HG03442 (cell line): ENCODE measurements at regions not wholly inside any gene's neighbourhood (a gene's known extent, or its start where the extent isn't known, plus 50 kb on each side); places are given as distances from the start of the nearest gene placed in this dataset.
"Not testable (repeated sequence)": the region's sequence is repeated elsewhere in the genome, so short reads cannot be mapped to it uniquely, and the experiment has no call there.

Source experiments
- ATAC-seq: cut with Tn5 transposase; IDR thresholded peaks from one replicate; pipeline ENCODE4 v1.9.1; 2021; ENCODE audit warnings: mild to moderate bottlenecking, moderate library complexity; ENCODE audit not compliant: unreplicated experiment

- no peak for ATAC-seq
Observed at GRCh38 chr20:57983082-57983481, 245.4 kb downstream of the ANKRD60 start.

DNA sequence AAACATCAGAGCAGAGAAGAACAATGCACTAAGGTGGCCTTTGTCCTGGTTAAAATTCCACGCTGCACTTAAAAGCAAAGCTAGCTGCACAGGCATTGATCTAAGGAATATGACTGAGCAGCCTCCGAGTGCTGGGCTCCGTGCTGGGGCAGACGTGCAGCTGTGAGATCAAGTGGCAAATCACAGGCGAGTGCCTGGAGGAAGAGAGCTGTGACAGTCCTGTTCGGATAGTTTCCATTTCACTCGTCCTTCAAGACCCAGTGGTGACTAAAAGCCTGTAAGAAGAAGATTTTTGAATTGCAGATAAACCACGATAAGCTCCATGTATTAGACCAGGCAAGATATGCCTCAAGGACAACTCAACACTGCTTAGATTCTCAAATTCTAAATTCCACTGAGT is 247.9 kb downstream of the ANKRD60 start:
- ATAC-seq: no peak

GRCh38 chr20:57977569-57977968 is 250.9 kb downstream of the ANKRD60 start:
- no peak for ATAC-seq

DNA sequence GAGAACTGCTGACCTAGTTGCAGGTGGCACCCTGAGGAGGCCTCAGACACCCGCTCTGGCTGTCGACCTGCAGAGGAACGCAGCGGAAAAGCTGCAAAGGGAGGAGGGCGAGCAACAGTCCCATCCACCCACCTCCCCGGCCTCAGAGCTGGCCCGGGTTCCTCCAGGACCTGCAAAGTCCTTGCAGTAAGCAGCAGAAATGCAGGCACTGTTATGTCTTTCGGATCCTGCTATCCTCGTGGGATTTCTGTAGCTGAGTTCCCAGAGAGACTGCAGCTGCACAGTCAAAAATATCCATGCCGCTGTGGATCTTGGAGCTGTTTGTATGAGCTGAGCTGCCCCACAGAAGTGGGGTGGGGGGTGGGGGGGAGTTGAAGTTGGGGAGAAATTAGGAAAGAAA is 251.3 kb downstream of the ANKRD60 start:
- ATAC-seq: no peak

GRCh38 chr20:57974863-57975262 is 253.6 kb downstream of the ANKRD60 start:
- ATAC-seq: no peak

DNA sequence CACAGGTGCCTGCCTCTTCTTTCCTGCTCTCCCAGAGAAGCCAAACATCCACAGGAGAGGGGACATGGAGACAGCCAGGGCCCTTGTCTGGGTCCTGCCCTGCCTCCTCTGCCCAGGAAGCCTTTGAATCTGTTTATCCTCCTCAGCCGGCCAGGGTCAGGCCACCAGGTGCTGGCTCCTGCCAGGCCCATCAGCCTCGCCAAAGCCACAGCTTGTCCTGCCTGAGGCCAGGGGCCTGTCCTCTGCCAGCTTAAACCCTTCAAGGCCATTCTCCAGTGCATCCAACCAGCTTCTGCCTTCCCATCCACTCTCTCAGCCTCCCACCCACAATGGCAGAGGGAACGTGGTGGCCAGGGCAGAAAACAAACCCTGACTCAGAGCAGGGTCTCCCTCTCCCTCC is 254.6 kb downstream of the ANKRD60 start:
- no peak for ATAC-seq

DNA sequence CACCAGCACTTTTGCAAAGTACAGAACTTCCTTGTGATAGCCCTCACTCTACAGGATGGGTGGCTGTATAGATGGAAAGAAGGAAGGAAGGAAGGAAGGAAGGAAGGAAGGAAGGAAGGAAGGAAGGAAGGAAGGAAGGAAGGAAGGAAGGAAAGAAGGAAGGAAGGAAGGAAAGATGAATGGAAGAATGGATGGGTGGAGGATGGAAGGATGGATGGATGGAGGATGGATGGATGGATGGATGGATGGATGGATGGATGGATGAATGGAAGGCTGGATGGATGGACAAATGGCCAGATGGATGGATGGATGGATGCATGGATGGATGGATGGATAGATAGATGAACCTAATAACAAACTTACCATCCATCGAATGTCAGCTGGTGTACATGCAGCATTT is 256.9 kb downstream of the ANKRD60 start:
- ATAC-seq: not testable (repeated sequence)

- ATAC-seq: no peak
Observed at GRCh38 chr20:57970856-57971255, 257.6 kb downstream of the ANKRD60 start.

DNA sequence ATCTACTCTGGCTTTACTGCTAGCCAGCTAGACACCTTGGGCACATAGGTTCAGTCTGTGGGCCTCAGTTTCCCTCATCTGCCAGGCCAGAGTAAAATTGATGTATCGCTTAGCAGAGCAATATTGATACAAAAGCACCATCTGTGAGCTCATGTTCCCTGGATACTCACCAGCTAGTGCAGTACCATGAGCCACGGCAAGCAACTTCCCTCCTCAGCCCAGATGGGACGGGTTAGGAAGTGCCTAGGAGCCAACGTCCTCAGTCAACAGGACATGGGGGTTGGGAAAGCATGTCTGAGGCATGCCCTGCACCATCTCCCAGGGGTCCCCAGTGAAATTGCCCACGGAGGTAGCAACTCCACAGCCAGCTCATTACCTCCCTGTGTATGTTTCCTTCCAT is 258.3 kb downstream of the ANKRD60 start:
- ATAC-seq: no peak

- ATAC-seq: no peak
Observed at GRCh38 chr20:57968120-57968519, 258.3 kb upstream of the PMEPA1 start.

DNA sequence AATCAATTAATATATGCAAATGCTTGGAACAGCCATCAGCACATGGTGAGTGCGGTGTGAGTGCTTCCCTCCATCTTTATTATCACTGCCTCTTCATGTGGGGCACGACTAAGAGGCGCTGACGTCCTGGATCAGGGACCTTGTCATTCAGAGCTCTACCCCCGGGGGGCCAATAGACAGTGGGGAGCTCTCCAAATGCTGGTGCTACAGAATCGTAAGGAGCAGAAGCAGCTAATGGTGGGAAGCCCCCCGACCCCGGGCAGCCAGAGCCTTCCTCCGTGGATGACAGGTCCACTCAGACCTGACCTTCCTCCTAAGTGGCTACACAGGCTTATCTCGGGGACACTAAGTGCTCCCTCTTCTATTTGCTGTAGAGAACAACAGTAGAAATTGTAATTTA is 257.5 kb upstream of the PMEPA1 start:
- ATAC-seq: no peak

DNA sequence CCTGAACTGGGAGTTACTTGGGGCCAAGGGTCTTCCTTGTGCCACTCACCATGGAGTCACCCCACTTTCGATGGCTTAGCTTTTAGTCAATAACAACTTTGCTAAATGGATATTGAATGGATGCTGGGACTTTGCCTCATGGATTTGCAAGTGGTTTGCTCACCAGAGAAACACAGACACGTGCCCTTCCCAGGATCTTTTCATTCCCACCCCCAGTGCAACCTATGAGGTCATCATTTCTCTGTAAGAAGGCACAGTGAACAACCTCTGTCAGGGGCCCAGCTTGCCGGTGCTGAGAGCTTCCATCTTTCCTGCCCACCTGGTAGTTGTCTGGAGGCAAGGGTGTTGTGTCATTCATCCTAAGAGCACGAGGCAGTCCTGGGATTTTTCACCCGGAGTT is 256.8 kb upstream of the PMEPA1 start:
- no peak for ATAC-seq

- ATAC-seq: no peak
Observed at GRCh38 chr20:57965441-57965840, 255.6 kb upstream of the PMEPA1 start.

GRCh38 chr20:57964011-57964862 is 254.4 kb upstream of the PMEPA1 start:
- ATAC-seq: no peak

DNA sequence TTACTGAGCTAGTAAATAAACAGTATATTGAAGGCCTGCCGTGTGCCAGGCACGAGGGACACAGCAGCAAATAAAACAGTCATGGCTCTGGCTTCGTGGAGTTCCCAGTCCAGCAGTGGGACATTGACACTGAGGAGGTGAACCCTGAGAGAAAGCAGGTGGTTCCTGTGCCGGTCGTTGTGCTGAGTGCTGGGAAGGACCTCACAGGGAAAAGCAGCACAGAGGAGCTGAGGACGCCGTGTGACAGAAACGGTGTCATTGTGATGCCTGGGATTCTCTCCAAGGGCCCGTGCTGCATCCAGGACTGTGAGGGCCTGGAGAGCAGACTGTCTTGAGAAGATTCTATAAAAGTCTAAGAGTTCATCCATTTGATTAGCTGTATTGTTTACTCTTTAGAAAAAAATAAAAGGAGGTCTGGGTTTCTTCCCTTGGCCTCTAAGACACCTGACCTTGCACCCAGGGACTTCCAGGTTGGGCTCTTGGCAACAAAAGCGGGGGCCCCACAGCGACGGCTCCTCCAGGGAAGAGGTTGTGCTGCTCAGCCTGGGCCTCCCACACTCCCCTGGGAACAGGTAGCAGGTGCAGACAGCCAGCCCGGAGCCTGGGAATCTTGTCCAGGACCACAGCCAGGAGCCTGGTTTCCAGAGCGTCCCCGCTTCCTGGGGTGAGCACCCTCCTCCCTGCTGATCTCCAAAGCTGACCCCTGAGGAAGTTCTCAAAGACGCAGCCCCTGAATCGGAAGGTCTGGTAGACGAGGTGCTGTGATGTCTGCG is 251.2 kb upstream of the PMEPA1 start:
- no peak for ATAC-seq

DNA sequence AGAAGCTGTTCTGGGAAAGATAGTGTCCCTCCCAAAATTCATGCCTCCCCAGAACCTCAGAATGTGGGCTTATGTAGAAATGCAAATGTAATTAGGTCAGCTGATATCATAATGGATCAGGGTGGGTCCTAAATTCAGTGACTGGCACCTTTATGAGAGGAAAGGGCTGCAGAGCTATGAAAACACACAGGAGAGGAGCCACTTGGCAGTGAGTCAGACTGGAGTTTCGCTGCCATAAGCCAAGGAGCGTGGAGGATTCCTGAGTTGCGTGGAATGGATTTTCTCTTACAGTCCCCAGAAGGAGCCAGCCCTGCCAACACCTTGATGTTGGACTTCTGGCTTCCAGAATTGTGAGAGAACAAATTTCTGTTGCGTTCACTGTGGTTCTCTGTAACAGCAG is 249.8 kb upstream of the PMEPA1 start:
- no peak for ATAC-seq

- no peak for ATAC-seq
Observed at GRCh38 chr20:57959018-57959417, 249.2 kb upstream of the PMEPA1 start.

GRCh38 chr20:57958050-57958420 is 248.2 kb upstream of the PMEPA1 start:
- ATAC-seq: no peak

- no peak for ATAC-seq
Observed at GRCh38 chr20:57957411-57958049, 247.7 kb upstream of the PMEPA1 start.

GRCh38 chr20:57953638-57954037 is 243.8 kb upstream of the PMEPA1 start:
- ATAC-seq: no peak

GRCh38 chr20:57952136-57952535 is 242.3 kb upstream of the PMEPA1 start:
- no peak for ATAC-seq

DNA sequence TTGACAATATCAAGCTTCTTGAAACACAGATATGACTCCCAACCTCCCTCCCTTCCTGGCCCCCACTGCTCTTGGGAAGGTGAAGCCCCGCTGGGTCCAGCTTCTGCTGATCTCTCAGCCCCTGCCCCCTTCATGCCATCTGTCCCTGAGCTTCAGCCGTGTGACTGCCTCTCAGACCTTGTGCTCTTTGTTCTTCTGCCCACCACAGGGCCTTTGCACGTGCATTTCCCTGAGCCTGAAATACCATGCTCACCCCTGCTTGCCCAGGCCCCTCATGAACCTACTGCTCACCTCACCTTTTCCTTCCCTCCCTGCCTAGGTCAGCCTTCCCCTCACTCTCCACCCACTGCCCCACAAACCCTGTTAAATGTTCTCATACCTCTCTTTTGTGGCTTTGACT is 241.7 kb upstream of the PMEPA1 start:
- no peak for ATAC-seq
